HG03432 (cell line): ENCODE measurements at regions not wholly inside any gene's neighbourhood (a gene's known extent, or its start where the extent isn't known, plus 50 kb on each side); places are given as distances from the start of the nearest gene placed in this dataset.
"Not testable (repeated sequence)": the region's sequence is repeated elsewhere in the genome, so short reads cannot be mapped to it uniquely, and the experiment has no call there.

Experiments used
- ATAC-seq: cut with Tn5 transposase; IDR thresholded peaks from one replicate; pipeline ENCODE4 v1.9.1; 2021; ENCODE audit warnings: mild to moderate bottlenecking, moderate library complexity; ENCODE audit not compliant: unreplicated experiment

DNA sequence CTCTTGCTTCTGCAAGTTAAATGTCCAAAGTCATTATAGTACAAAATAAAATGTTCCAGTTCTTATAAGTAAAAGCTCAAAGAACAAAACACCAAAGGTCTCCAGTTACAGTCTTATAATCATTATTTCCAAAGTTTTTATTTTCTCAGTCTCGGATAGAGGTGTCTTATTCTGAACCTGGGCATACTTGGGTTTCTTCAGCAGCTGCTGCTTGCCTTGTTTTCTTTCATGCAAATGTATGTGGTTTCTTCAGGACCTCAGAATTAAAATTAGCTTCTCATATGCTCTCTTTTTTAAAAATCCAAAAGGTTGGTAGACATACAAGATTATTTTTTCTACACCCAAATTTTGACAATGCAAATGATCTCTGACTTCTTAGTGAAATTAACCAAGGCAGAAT lies 383.0 kb downstream of the METTL4 start:
- no peak for ATAC-seq

DNA sequence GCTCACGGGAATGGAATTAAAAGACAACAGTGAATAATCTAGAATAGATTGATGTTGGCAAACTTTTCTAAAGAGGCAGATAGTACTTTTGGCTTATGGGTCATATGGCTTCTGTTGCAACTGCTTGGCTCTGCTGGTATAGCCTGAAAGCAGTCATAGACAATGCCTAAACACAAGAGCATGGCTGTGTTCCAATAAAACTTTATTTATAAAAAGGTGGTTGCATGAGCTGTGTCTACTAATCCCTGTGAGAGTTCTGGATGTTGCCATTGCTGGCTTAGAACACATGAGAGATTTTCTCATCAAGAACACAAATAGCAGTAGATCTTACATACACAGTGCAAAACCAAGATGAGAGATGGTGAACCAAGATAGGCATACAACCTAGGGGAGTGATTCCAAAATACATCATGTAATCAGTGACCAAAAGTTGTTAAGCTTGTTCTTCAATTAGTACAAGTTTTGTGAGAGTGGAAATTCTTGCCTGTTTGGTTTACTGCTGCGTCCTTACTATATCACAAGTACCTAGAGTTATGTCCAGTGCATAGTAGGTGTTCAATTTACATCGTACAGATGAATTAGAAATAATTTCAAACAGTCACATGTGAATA lies 380.0 kb downstream of the METTL4 start:
- ATAC-seq, result no peak

DNA sequence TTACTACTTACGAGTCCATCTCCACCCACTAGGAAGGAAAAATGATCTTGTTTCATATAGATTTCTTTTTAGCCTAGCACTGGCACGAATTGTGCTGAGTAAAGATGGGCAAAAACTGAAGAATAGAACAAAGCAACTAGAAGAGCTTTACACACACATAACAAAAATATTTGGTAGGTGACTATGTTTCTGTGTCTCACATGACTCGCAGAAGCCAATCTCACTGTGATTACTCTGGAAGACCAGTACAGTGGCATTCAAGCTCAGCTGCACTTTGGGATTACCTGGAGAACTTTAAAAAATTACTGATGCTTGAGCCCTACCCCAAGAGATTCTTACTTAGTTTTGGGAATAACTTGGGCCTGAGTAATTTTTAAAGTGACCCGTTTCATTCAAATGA lies 378.7 kb downstream of the METTL4 start:
- ATAC-seq, result no peak

DNA sequence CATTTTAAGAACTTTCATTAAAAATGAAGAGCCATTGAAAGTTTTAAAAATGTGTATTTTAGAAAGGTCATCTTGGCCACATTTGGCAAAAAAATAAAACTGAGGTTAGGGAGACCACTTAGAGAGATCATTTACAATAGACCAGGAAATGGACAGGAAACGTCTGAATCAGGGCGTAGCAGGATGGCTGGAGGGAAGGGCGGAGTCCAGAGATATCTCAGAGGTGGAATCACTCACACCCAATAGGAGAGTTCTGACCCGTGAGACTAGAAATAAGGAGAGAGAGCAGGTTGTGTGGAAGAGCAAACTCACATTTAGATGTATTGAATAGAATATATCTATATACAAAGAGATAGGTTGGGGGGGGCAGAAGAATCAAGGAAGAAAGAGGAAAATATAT lies 373.4 kb downstream of the METTL4 start:
- no peak for ATAC-seq

DNA sequence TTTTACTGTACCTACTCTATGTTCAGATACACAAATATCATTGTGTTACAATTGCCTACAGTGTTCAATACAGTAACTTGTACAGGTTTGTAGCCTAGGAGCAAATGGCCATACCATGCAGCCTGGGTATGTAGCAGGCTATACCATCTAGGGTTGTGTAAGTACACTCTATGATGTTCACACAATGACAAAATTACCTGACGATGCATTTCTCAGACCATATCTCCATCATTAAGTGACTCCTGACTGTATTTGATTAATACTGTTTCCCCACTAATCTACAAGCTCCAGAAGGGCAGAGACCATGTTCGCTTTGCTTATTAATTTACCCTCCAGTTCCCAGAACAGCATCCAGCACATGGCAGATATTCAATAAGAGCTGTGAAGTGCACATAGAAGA lies 372.2 kb downstream of the METTL4 start:
- no peak for ATAC-seq

DNA sequence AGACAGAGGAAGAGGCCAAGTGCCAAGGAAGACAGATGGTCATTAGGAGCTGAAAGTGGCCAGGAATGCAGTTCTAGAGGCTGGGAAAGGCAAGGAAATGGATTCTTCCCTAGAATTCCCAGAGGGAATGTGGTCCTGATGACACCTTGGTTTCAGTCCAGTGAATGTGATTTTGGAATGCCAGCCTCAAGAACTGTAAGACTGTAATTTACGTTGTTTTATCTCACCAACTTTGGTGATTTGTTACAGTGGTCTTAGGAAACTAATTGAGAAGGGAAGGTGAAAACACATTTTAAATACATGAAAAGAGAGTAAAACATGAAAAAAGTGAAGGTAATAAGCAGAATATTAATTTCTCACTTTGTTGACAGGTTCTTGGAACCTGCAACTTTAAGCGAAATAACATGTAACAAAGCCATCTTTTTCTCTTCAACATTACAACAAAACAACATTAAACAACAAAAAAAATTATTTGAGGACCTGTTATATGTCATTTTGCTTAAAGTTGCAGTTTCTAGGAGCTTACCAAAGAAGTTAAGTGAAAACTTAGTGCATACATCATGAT lies 370.2 kb downstream of the METTL4 start:
- no peak for ATAC-seq

DNA sequence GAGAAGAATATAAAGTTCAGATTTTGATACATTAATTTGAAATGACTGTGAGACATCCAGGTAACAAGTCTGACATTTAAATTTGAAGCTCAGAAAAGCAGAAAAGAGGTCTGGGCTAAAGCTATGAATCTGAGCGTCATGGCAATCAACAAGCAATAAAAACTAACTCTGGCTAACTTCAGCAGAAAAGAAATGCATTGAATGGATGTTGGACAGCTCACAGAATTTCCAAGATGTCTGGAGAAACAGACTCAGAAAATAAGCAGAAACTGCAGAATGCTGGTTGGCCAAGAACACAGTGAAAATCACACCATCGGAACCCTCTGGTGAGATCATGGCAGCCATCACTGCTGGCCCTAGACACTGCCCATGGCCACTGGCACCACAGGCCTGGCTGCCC lies 366.6 kb downstream of the METTL4 start:
- ATAC-seq, result no peak

DNA sequence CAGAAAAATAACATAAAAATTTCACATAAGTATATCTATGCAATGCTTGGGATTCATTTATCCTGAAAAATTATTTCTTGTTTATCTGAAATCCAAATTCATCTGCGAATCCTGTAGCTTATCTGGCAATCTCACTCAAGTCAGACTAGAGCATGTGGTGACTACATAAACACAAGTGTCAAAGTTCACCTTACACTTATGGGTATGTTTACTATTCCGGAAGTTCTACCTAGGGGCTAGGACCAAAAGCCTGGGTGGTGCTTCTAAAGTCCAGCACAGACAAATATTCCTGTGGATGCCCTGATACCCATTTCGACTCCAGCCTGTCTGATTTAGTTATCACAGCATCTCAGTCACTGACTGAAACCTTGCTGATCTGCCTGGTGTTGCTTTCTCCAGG lies 364.0 kb downstream of the METTL4 start:
- no peak for ATAC-seq

DNA sequence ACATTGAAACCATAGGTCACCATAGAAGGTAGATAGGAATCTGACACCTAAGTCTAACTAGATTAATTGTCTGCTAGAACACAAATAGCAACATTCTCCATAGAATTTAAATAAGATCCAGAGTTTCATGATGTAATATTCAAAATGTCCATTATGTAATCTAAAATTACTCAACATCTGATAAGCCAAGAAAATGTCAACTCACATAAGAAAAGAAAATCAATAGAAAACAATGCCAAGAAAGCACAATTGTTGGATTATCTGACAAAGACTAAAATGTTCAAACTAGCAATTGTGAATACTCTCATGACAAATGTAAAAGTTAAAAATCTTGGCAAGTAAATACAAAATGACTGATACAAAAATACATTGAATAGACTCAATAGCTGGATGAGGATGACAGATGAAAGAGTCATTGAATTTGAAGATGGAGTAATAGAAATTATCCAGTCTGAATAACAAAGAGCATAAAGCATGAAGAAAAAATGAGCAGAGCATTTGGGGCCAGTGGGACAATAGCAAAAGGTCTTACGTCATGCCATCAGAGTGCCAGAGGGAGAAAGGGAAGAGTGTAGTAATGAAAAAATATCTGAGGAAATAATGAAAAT lies 358.6 kb downstream of the METTL4 start:
- ATAC-seq, result no peak

DNA sequence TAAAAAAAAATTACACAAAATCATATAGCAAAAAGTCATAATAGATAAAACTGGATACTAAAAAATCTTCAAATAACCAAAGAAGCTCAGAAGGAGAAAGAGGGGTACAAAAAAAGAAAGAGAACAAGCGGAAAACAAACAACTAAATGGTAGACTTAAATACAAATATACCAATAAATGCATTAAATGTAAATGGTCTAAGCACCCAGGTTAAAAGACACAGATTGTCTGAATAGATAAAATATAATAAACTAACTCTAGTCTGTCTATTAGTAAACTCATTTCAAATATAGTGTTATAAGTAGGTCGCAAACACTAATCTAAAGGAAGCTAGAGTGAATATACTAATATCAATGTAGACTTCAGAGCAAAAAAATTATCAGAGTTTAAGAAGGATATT lies 357.4 kb downstream of the METTL4 start:
- ATAC-seq, result no peak

DNA sequence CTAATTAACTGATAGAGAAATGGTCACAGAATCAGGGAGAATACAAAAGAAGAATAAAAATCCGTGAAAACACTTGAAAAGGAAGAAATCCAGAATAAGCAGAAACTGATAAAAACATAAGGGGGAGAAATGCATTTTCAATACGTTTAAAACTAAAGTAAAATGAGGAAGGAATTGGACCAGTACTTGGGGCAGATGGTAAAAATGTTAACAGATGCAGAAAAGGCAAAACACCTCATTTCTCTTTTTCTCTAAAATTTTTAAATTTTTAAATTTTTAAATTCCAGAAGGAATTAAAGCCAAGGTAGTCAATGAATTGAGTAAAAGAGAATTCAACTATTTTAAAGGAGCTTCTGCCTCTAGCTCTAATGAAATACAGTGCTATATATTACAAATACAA lies 353.9 kb downstream of the METTL4 start:
- no peak for ATAC-seq

DNA sequence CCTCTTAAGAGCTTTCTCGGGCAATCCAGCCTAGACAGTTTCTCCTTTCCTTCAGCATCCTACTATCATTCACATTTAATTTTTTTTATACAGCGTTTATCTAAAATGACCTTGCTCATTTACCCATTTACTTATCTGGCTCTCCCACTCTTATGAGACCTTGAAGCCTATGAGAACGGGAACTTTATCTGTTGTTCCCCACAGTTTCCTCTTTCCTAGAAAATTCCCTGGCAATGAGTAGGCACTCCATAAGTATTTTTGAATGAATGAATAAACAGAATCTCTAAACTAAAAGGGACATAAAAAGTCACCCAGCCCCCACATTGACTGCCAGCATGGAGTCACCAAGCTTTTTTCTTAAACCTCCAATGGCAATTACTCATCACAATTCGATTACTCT lies 353.2 kb downstream of the METTL4 start:
- ATAC-seq, result no peak

DNA sequence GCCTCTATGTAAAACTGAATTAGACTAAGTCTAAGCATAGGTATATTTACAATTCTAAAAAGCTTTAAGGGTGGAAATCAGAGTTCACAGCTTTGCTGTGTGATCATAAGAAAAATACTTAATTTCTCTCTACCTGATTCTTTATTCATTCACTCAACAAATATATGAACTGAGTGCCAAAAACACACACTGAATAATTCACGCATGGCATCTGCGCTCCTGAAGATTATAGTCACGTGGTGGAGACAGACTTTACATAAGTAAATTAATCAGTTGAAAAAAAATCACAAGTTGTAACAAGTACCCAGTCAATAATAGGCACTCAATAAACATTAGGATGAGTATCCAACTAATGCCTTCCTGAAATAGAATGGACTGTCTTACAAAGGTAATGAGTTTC lies 351.6 kb downstream of the METTL4 start:
- ATAC-seq, result no peak

DNA sequence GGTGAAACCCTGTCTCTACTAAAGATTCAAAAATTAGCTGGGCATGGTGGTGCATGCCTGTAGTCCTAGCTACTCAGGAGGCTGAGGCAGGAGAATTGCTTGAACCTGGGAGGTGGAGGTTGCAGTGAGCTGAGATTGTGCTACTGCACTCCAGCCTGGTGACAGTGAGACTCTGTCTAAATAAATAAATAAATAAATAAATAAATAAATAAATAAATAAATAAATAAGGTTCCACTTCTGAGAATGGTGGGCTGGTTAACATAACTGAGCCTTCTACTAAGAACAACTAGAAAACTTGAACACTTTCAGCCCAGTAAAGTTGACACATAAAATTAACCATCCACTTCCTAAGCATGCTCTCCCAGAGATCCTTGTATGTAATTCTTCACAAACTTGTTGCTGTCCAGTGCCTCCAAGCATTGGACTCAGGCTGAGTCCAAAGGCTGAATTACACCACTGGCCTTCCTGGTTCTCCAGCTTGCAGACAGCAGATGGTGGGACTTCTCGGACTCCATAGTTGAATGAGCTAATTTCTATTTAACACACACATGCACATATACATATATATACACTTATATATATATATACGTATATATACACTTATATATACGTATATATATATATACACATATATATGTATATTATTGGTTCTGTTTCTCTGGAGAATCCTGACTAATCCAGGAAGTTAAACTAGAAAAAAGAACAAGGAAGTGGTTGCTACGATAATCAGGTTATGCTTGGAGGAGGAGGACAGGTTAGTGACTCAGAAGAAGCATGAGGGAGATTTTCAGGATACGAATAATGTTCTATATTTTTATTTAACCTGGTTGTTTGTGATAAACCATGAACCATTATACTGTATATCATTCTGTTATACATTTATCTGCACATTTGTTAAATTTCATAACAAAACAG lies 348.8 kb downstream of the METTL4 start:
- ATAC-seq, result no peak

DNA sequence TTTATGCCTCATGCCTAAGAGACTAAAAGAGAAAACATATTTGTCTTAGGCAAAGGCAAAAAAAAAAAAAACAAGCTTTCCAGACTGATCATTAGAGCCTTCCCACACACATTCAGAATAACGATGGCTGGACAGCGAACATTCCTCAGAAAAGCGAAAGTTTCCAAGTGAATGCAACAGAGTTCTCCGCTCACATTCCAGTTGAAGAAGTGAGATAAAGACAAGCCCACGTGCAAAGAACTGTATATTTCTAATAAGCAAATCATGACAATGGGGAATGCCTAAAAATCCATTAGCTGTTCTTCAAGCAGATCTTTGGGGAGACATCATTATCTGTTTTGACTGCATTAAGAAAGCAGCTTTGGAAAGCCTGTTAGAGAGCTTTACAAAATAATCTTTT lies 347.9 kb downstream of the METTL4 start:
- no peak for ATAC-seq

DNA sequence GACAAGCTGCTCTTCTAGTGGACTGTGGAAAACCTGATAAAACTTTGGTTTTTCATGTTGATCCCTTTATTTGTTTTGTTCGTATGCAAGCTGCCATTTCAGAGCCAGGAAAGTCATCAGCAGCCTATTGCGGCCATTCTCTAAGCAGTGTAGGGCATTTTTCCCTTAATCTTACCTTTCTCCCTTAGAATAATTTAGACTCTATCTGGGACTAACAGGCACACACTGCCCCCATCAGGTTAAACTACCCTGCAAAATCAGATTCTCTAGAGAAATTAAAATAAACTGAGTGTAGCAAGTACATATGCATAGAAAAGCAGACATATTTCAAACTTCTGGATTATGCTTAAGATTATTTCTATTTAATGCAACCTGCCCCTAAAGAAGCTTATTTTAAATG lies 347.5 kb downstream of the METTL4 start:
- ATAC-seq, result no peak

DNA sequence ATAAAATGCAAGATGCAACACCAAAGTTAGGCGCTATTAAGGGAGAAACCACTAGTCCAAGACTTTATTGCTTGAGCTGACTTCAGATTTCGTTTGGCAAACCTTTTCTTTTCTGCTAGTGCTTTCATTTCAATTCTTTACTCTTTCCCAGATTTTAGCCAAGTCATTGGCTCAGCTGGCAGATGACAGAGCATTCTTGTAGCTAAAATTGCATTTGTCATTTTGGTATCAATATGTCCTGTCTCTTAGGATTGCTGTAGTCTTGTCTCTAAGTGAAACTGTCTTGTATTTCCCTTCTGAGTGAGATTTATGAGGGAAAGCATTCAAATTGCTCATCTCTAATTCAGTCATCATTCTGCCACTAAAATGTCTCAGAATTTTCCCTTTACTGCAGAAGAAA lies 335.1 kb downstream of the METTL4 start:
- ATAC-seq, result no peak

DNA sequence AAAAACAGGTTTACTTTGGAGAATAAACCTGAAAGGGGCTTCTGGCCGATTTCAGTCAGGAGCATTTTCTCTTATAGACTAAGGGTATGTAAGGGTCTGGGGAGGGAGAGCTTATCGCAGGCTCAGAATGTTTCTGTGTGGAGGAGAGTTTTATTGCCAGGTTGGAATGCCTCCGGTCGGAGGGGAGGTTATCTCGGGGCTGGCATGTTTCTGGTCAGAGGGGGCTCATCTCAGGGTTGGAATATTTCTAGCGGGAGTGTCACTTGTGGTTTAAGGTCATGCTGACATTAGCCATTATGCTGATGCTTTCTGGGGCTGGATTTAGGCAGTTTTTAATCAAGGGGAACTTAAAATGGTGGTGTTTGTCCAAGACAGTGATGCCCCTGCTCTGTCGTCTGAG lies 333.6 kb downstream of the METTL4 start:
- ATAC-seq, result no peak

DNA sequence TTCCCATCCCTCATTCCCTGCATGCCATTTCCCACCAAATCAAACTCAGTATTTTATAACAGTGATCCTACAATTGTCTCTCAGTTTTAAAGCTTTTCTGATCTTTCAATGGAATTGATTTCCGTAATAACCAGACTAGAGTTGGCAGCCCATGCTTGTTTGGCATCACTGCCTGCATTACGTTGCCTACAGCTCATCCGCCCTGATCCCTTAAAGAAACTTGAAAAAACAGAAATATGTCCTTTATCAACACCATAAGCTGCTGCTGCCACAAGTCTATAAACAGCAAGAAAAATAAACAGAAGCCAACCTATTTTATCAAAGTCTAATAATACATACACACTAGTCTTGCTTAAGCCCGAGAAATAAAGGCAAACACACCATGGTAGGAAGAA lies 331.0 kb downstream of the METTL4 start:
- ATAC-seq, result no peak

DNA sequence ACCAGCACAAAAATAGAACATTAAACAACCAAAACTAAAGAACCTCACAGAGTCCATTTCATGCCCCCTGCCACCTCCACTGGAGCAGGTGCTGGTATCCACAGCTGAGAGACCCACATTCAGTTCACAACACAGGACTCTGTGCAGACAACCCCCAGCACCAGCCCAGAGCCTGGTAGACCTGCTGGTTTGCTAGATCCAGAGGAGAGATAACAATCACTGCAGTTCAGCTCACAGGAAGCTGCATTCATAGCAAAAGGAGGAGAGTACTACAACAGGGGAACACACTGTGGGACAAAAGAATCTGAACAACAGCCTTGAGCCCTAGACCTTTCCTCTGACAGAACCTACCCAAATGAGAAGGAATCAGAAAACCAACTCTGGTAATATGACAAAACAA lies 326.7 kb downstream of the METTL4 start:
- ATAC-seq, result no peak

DNA sequence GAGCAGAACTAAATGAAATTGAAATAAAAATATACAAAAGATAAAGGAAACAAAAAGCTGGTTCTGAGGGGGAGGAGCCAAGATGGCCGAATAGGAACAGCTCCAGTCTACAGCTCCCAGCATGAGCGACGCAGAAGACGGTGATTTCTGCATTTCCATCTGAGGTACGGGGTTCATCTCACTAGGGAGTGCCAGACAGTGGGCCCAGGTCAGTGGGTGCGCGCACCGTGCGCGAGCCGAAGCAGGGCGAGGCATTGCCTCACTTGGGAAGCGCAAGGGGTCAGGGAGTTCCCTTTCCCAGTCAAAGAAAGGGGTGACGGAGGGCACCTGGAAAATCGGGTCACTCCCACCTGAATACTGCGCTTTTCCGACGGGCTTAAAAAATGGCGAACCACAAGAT lies 324.2 kb downstream of the METTL4 start:
- not testable (repeated sequence) for ATAC-seq

DNA sequence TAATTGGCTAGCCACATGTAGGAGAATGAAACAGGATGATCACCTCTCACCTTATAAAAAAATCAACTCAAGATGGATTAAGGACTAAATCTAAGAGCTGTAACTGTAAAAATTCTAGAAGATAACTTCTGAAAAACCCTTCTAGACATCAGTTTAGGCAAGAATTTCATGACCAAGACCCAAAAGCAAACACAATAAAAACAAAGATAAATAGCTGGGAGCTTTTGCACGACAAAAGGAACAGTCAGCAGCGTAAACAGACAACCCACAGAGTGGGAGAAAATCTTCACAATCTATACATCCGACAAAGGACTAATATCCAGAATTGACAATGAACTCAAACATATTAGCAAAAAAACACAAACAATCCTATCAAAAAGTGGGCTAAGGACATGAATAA lies 316.3 kb downstream of the METTL4 start:
- no peak for ATAC-seq
